ENCODE measurements at regions not wholly inside any gene's neighbourhood (a gene's known extent, or its start where the extent isn't known, plus 50 kb on each side); places are given as distances from the start of the nearest gene placed in this dataset.

DNA sequence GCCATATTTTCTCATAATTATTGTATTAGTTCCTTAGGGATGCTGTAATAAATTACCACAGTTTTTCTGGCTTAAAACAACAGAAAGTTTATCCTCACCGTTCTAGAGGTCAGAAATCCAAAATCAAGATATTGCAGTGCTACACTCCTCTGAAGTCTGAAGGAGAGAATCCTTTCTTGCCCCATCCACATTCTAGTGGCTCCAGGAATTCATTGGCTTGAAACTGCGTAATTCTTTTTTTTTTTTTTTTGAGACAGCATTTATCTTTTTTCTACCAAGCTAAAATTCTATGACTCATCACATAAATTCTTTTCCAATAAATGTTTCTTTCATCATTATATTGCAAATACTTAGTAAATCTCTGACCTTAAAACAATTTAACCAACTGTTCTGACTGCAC, 451.0 kb upstream of the RGS18 start:
- H3K27ac ChIP-seq (ENCODE audit: insufficient read length, low read depth, low read length), result no peak overlapping the region
- H3K4me2 ChIP-seq (ENCODE audit: insufficient read depth, insufficient read length, low read length), result no peak overlapping the region
- no peak overlapping the region for H2BK5ac ChIP-seq (ENCODE audit: insufficient read length, low read length)
- H4K8ac ChIP-seq (replicated peaks; ENCODE audit: insufficient read length, low read depth, low read length), result no peak overlapping the region
- no peaks in the 10 kb centered on the region for H3K27me3 Mint-ChIP-seq (ENCODE audit: low read depth)
- no peak overlapping the region for H2AFZ ChIP-seq (ENCODE audit: low read length)
- no peak overlapping the region for H3K56ac ChIP-seq (ENCODE audit: insufficient read length, low read depth, low read length)
- H2AK5ac ChIP-seq (ENCODE audit: insufficient read length, low read length), result no peak overlapping the region
- no peaks in the 10 kb centered on the region for H3K23me2 ChIP-seq (ENCODE audit: insufficient read length, low read depth, low read length, poor library complexity, severe bottlenecking)
- DNase-seq, result no peak
- TF ChIP-seq, protein P1, sequence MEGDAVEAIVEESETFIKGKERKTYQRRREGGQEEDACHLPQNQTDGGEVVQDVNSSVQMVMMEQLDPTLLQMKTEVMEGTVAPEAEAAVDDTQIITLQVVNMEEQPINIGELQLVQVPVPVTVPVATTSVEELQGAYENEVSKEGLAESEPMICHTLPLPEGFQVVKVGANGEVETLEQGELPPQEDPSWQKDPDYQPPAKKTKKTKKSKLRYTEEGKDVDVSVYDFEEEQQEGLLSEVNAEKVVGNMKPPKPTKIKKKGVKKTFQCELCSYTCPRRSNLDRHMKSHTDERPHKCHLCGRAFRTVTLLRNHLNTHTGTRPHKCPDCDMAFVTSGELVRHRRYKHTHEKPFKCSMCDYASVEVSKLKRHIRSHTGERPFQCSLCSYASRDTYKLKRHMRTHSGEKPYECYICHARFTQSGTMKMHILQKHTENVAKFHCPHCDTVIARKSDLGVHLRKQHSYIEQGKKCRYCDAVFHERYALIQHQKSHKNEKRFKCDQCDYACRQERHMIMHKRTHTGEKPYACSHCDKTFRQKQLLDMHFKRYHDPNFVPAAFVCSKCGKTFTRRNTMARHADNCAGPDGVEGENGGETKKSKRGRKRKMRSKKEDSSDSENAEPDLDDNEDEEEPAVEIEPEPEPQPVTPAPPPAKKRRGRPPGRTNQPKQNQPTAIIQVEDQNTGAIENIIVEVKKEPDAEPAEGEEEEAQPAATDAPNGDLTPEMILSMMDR (conservative IDR thresholded peaks at IDR 0.05), result no peak
- H2BK12ac ChIP-seq (ENCODE audit: insufficient read length, low read depth, low read length), result no peak overlapping the region
- no peak overlapping the region for H3K18ac ChIP-seq (ENCODE audit: insufficient read length, low read depth, low read length)
- H3K36me3 Mint-ChIP-seq (ENCODE audit: insufficient read depth in 1 of 3, low read depth in 3 of 3), result no peaks in the 10 kb centered on the region
- H3K4me1 Mint-ChIP-seq, result no peaks in the 10 kb centered on the region
- H3K9me3 Mint-ChIP-seq, result no peaks in the 10 kb centered on the region
- H4K5ac ChIP-seq (ENCODE audit: insufficient read length, low read depth, low read length), result no peak overlapping the region
- no peak overlapping the region for H3K4me3 Mint-ChIP-seq
- H2BK120ac ChIP-seq (ENCODE audit: low read depth, low read length, poor library complexity, severe bottlenecking), result no peak overlapping the region
- H2BK20ac ChIP-seq (ENCODE audit: low read depth, low read length, poor library complexity, severe bottlenecking), result no peak overlapping the region
- no CpG with 5 or more reads among the region's 2 CpGs for WGBS (ENCODE audit: extremely low coverage, insufficient read length, low lambda C conversion rate)
- no peak overlapping the region for H3T11ph ChIP-seq (ENCODE audit: low read length)
- no peaks in the 10 kb centered on the region for H3K9me3 ChIP-seq (ENCODE audit: control insufficient read depth, low read depth, low read length)
- no peak overlapping the region for H2BK15ac ChIP-seq (ENCODE audit: low read depth, low read length)
- H3K79me1 ChIP-seq (ENCODE audit: insufficient read depth, low read depth, low read length, poor library complexity, severe bottlenecking), result no peaks in the 10 kb centered on the region
- no peak overlapping the region for H4K91ac ChIP-seq (ENCODE audit: insufficient read length, low read depth, low read length)
- H3K9ac ChIP-seq (ENCODE audit: extremely low read depth, insufficient read length, low read length), result no peak overlapping the region
- H3K14ac ChIP-seq (ENCODE audit: insufficient read depth, low read length), result no peak overlapping the region
- no peak overlapping the region for H3K4ac ChIP-seq (ENCODE audit: low read depth, low read length)
- no peaks in the 10 kb centered on the region for H3K79me2 ChIP-seq (ENCODE audit: insufficient read depth, low read length)
- no peaks in the 10 kb centered on the region for H3K4me1 ChIP-seq (ENCODE audit: insufficient read depth, low read length)
- no peaks in the 10 kb centered on the region for H3K27me3 ChIP-seq (ENCODE audit: insufficient read depth, low read length)
- H4K20me1 ChIP-seq (ENCODE audit: control insufficient read depth, insufficient read depth, insufficient read length), result no peaks in the 10 kb centered on the region
- no peak overlapping the region for H3K23ac ChIP-seq (ENCODE audit: insufficient read length, low read depth, low read length)
- no peak overlapping the region for H3K27ac Mint-ChIP-seq
